Right lobe of liver (tissue), 6 donors: ENCODE measurements at regions not wholly inside any gene's neighbourhood (a gene's known extent, or its start where the extent isn't known, plus 50 kb on each side); places are given as distances from the start of the nearest gene placed in this dataset.

ENCODE experiments used
- ATAC-seq, 4 donors: fragments of 200-7000 bp; cut with Tn5 transposase; one replicate each; pipeline ENCODE4 v1.9.1; 2020; ENCODE audit warnings: mild to moderate bottlenecking in 4 of 4, moderate library complexity in 4 of 4
- DNase-seq, 3 donors: peaks; one replicate each; pipeline ENCODE4 v3.0.0-alpha.2; 2020
- H3K27ac ChIP-seq, 3 donors: fragments of 200-600 bp; one replicate each; pipeline ENCODE4 v1.8.0; 2022
- H3K27me3 ChIP-seq, 2 donors: fragments of 200-600 bp; one replicate each; pipeline ENCODE4 v1.8.0; 2022
- H3K36me3 ChIP-seq, 4 donors: fragments of 200-600 bp; sonication (generic) in 1 of 4; one replicate each; pipeline versions ENCODE4 v1.5.1 to v1.8.0; 2017 to 2022; ENCODE audit warnings: control low read depth in 1 of 4
- H3K4me1 ChIP-seq, 4 donors: fragments of 200-600 bp; sonication (generic) in 1 of 4; one replicate each; pipeline versions ENCODE4 v1.5.1 to v1.8.0; 2017 to 2022; ENCODE audit warnings: control low read depth in 1 of 4
- H3K4me3 ChIP-seq, 3 donors: fragments of 200-600 bp; one replicate each; pipeline ENCODE4 v1.8.0; 2022
- H3K9me3 ChIP-seq, 4 donors: fragments of 200-600 bp; sonication (generic) in 1 of 4; one replicate each; pipeline versions ENCODE4 v1.5.1 to v1.8.0; 2017 to 2022; ENCODE audit warnings: control low read depth in 1 of 4
- POLR2A ChIP-seq: fragments of 450-650 bp; IDR thresholded peaks from one replicate; pipeline ENCODE4 v1.6.1; 2017; ENCODE audit warnings: antibody characterized with exemption, mild to moderate bottlenecking
- WGBS: methylation state at CpG from one replicate; pipeline ENCODE4 v1.1.6; 2018; ENCODE audit warnings: low coverage, low lambda C conversion rate; ENCODE audit not compliant: insufficient coverage; ENCODE audit errors: missing lambda C conversion rate; 5-methylcytosine and 5-hydroxymethylcytosine counted together
- intact Hi-C, 2 donors: fragments of 100-400 bp; cut with DNase I; formaldehyde crosslinking; loops; one replicate each; pipeline versions ENCODE4 v1.11.2 to v1.14.1; 2022
- TF ChIP-seq, protein P1 (sequence below), 4 donors: fragments of 200-600 bp in 3 of 4; fragments of 450-650 bp in 1 of 4; IDR thresholded peaks; one replicate each; pipeline versions ENCODE4 v1.5.1 to v1.8.0; 2016 to 2022; ENCODE audit warnings: antibody characterized with exemption in 4 of 4, mild to moderate bottlenecking in 2 of 4
- donor health status: DM: no; HTN: yes; CAD: no.
- donor health status: DM: no; HTN: no; CAD: no.
- donor health status: DM: no; HTN: no; CAD: no.
- donor health status: DM: no; HTN: yes; CAD: no.
- donor health status: DM: no; HTN: yes; CAD: no.

GRCh38 chr11:33630936-33631748, 69.5 kb downstream of the C11orf91 start:
- TF ChIP-seq, protein P1, sequence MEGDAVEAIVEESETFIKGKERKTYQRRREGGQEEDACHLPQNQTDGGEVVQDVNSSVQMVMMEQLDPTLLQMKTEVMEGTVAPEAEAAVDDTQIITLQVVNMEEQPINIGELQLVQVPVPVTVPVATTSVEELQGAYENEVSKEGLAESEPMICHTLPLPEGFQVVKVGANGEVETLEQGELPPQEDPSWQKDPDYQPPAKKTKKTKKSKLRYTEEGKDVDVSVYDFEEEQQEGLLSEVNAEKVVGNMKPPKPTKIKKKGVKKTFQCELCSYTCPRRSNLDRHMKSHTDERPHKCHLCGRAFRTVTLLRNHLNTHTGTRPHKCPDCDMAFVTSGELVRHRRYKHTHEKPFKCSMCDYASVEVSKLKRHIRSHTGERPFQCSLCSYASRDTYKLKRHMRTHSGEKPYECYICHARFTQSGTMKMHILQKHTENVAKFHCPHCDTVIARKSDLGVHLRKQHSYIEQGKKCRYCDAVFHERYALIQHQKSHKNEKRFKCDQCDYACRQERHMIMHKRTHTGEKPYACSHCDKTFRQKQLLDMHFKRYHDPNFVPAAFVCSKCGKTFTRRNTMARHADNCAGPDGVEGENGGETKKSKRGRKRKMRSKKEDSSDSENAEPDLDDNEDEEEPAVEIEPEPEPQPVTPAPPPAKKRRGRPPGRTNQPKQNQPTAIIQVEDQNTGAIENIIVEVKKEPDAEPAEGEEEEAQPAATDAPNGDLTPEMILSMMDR (IDR thresholded peaks at IDR 0.05), result no peak
- TF ChIP-seq POLR2A, result no peak

DNA sequence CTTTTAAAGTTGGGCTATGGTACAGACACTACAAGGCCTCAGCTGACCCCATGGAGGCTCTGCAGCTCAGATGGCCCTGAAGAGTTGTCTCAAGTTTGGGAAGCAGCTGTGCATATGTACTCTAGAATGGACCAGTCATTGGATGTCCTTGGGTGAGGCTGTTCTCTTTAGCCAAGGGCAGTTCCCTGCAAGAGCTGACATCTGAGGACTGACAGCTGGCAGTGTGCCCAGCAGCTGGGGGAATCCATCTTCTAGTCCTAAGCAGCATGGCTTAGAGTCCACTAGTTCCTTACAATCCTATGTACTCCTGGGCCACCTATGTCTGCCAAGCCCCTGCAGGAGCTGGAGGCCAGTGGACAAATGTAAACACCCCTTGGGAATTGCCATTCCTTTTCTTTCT, 76.5 kb downstream of the C11orf91 start:
- DNase-seq (no peak), ATAC-seq (no peak)
- TF ChIP-seq POLR2A, result no peak
- TF ChIP-seq, protein P1 (IDR thresholded peaks at IDR 0.05), result no peak
- Histone ChIP-seq H3K9me3 (no peaks in the 10 kb centered on the region), H3K4me1 (no peaks in the 10 kb centered on the region), H3K27me3 (no peaks in the 10 kb centered on the region), H3K4me3 (no peak overlapping the region), H3K36me3 (no peaks in the 10 kb centered on the region), H3K27ac (no peak overlapping the region)
- intact Hi-C loops, result no loop called here

More at GRCh38 chr11:33630936-33631748, 69.5 kb downstream of the C11orf91 start:
- no peaks in the 10 kb centered on the region for H3K9me3 ChIP-seq
- DNase-seq, result no peak
- H3K27me3 ChIP-seq, result no peaks in the 10 kb centered on the region
- no peaks in the 10 kb centered on the region for H3K36me3 ChIP-seq
- 64% methylated on average over 9 of the region's 12 CpGs for WGBS
- intact Hi-C loops, result no loop called here
- ATAC-seq, result no peak
- H3K27ac ChIP-seq, result no peak overlapping the region
- no peaks in the 10 kb centered on the region for H3K4me1 ChIP-seq
- H3K4me3 ChIP-seq, result no peak overlapping the region

DNA sequence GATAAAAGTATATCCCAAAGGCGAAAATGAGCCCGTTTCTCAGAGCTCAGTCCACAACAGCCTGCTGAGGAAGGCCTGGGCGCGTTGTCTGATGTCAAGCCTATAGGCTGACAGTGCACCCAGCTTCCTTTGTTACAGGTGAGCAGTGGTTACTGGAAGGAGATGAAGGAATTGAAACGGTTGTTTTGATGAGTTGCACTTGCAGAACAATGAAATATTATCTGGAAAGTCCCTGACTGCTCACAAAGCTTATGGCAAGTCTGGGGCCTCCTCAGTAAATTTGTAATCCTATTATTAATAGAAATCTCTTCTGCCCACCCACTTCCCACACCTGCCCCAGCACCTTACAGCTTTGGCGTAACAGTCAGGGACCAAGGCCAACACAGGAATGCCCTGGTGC, 77.8 kb downstream of the C11orf91 start:
- no peak overlapping the region for H3K27ac ChIP-seq
- ATAC-seq, result no peak
- no peaks in the 10 kb centered on the region for H3K27me3 ChIP-seq
- no peaks in the 10 kb centered on the region for H3K9me3 ChIP-seq
- no peak for DNase-seq
- intact Hi-C loops, result no loop called here
- H3K4me1 ChIP-seq, result no peaks in the 10 kb centered on the region
- TF ChIP-seq POLR2A, result no peak
- TF ChIP-seq, protein P1 (IDR thresholded peaks at IDR 0.05), result no peak
- H3K36me3 ChIP-seq, result no peaks in the 10 kb centered on the region
- 84% methylated on average over 4 of the region's 6 CpGs for WGBS
- no peak overlapping the region for H3K4me3 ChIP-seq

- H3K27me3 ChIP-seq, result no peaks in the 10 kb centered on the region
- DNase-seq, result no peak
- no peak for ATAC-seq
- H3K27ac ChIP-seq, result no peak overlapping the region
- no peaks in the 10 kb centered on the region for H3K9me3 ChIP-seq
- intact Hi-C loops, result no loop called here
- no peak overlapping the region for H3K4me3 ChIP-seq
- no peaks in the 10 kb centered on the region for H3K36me3 ChIP-seq
- TF ChIP-seq POLR2A, result no peak
- WGBS, result 67% methylated on average over 5 of the region's 7 CpGs
- no peaks in the 10 kb centered on the region for H3K4me1 ChIP-seq
Measured at GRCh38 chr11:33622186-33622585, 78.4 kb downstream of the C11orf91 start.

DNA sequence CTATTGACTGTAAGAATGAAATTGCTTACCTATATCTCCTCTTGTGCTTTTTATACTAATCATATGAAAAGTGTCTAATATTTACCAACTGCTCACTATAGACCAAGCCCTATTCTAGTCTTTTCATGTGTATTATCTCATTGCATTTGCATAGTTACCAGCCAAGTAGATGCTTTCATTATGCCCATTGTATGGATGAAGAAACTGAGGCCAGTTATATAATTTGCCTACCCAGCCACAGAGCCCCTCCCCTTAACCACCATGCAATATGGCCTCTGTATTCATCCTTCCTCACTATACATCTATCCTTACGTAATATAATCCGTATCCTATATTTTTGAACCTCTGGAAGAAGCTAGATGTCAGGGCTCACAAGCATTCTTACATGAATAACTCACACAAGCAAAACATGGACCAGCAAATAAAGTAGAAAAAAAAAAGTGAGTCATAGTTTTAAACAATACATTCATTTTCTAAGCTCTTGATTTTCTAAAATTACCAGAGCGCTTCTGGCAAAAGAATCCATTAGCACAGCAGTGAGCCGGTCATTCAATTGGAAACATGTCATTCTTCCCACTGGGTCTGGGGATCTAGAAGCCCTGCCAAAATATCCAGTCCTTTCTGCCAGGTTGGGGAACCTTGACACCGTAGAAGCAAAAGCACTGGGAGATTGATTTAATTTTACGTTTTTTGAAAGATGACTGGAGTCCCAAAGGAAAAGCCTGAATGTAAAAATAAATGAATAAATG, 80.0 kb downstream of the C11orf91 start:
- intact Hi-C loops, result no loop called here
- Histone ChIP-seq H3K27me3 (no peaks in the 10 kb centered on the region), H3K27ac (no peak overlapping the region), H3K4me3 (no peak overlapping the region), H3K4me1 (no peaks in the 10 kb centered on the region), H3K36me3 (no peaks in the 10 kb centered on the region), H3K9me3 (no peaks in the 10 kb centered on the region)
- TF ChIP-seq, protein P1 (IDR thresholded peaks at IDR 0.05), result no peak
- TF ChIP-seq POLR2A, result no peak
- DNase-seq (no peak), ATAC-seq (no peak)
- WGBS, result 72% methylated on average over 6 of the region's 6 CpGs
